GM12872 (cell line): ENCODE measurements at regions not wholly inside any gene's neighbourhood (a gene's known extent, or its start where the extent isn't known, plus 50 kb on each side); places are given as distances from the start of the nearest gene placed in this dataset.

Experiments
- CTCF ChIP-seq: IDR thresholded peaks from 3 replicates; pipeline ENCODE4 v1.5.1; 2011; ENCODE audit warnings: low read depth, mild to moderate bottlenecking, low read length, moderate library complexity; ENCODE audit not compliant: insufficient read depth

- no peak for TF ChIP-seq CTCF
These were observed 70.0 kb upstream of the GTF3A start for GRCh38 chr13:27354379-27354778.

DNA sequence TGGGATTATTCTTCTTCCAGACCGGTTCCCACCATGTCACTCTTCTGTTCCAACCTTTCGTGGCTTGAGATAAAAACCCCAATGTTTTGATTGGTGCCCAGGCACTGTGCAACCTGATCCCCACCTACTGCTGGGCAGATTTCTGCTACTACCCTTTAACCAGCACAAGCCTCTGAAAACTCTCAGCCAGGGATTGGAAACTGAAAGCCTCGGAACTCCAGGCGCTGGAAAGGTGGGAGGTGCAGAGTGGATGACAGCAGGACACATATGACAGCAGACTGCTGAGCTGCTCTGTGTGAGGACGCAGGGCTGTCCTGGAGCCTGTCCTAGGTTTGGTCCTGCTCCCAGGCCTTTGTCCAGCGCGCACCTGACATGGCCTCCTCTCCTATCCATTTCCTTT lies 68.5 kb upstream of the GTF3A start:
- no peak for TF ChIP-seq CTCF

DNA sequence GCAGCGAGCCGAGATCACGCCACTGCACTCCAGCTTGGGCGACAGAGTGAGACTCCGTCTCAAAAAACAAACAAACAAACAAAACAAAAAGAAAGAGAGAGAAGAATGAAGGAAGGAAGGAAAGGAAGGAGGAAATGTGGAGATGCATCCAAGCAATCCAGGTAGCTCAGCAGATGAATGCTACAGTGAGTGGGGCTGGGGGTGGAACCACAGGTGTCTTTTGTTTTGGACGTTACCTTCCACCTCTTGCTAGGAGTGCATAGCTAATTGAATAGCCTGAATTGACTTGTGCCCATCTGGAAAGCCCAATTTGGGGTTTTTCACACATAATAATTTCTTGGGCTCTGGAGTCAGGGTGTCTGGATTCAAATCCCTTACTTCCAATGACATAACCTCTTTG lies 66.0 kb upstream of the GTF3A start:
- TF ChIP-seq CTCF, result no peak

DNA sequence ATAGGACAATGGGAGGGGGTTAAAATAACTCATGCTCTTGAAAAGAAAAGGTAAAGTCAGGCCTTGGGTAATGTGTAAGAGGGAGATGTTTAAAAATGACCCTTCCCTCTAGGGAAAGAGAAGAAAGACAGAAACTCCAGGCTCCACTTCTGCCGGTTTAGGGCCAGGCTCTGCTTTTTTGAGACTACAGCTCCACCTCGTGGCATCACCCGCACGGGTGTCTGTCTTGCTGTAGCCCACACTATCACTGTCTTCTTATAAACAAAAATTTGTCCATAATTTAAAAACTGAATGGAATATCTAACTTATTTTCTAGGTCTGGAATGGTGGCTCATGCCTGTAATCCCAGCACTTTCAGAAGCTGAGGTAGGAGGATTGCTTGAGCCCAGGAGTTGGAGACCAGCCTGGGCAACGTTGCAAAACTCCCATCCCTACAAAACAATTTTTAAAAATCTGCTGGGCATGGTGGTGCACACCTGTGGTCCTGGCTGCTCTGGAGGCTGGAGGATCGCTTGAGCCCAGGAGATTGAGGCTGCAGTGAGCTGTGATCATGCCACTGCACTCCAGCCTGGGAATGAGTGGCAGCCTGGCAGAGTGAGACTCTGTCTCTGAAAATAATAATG lies 65.1 kb upstream of the GTF3A start:
- peak; percentile 75 for TF ChIP-seq CTCF

DNA sequence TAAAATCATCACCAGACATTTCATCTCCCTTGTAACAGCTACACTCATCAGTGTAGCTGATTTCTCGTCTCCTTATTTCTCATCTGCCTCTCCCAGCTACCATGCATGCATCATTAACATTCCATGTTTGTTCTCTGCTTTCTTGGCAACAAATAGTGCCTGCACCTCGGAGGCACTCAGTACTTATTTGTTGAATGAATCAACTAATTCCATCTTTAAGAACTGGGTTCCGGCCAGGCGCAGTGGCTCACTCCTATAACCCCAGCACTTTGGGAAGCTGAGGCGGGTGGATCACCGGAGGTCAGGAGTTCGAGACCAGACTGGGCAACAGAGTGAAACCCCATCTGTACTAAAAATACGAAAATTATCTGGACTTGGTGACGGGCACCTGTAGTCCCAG lies 63.9 kb upstream of the GTF3A start:
- TF ChIP-seq CTCF, result no peak

GRCh38 chr13:27362064-27362751 lies 62.2 kb upstream of the GTF3A start:
- peak; percentile 98 for TF ChIP-seq CTCF

DNA sequence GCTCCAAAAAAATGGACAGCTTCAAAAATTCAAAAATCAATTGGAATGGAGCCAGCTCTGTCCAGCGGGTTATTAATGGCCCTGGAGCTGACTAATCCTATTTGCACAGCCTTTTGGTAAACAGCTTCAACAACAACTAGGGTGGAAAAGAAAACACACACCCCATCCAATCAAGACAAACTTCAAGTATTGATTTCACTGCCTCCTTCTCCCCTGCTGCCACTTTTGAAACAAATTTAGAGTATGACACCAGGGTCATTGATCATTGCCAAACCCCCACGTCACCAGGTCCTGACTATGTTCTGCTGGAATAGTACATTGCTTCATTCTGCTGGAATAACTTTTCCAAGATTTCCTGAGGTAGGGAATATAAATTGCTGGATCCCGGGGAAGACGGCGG lies 56.8 kb upstream of the GTF3A start:
- TF ChIP-seq CTCF, result no peak
